K562 (cell line): ENCODE measurements at regions not wholly inside any gene's neighbourhood (a gene's known extent, or its start where the extent isn't known, plus 50 kb on each side); places are given as distances from the start of the nearest gene placed in this dataset.

Source experiments
- ATAC-seq: fragments of 200-7000 bp; cut with Tn5 transposase; 3 replicates; pipeline ENCODE4 v1.9.1; 2020; ENCODE audit warnings: moderate library complexity
- BruUV-seq: library from RNA; stranded (reverse); fragments of 400-500 nt; replicated peaks from 2 replicates; lab custom pipeline; 2021; lab: Mats Ljungman, UMichigan
- CTCF ChIA-PET: fragments of 300-600 bp; formaldehyde crosslinking; extraction: SDS; loops from one replicate; lab custom pipeline; 2021; ENCODE audit warnings: low intra/inter-chr PET ratio; lab: Yijun Ruan, JAX
- POLR2A ChIA-PET: fragments of 300-600, 350-650 bp; sonication (Branson Sonifier 250); formaldehyde crosslinking; extraction: SDS; loops from one replicate; lab custom pipeline; 2021; ENCODE audit warnings: antibody characterized with exemption, inconsistent platforms; lab: Yijun Ruan, JAX
- DNase-seq, 4 experiments: peaks; one replicate each; pipeline versions ENCODE4 v3.0.0 to v3.0.0-alpha.2; 2011 to 2018; ENCODE audit warnings: low spot score in 3 of 4, mixed read lengths in 3 of 4; ENCODE audit errors: extremely low read depth in 1 of 4
- FAIRE-seq: peaks from 2 replicates; lab custom pipeline; 2011; peaks lifted over from hg19 to GRCh38; lab: Jason Lieb, UNC
- H2AFZ ChIP-seq: 2 replicates; pipeline ENCODE4 v1.6.0; 2011; ENCODE audit warnings: low read depth, low read length, control low read depth, inconsistent platforms
- H3K27ac ChIP-seq: fragments of 200-600 bp; 3 replicates; pipeline ENCODE4 v1.8.0; 2011; ENCODE audit warnings: low read depth, mild to moderate bottlenecking, control low read depth, inconsistent platforms, low read length, moderate library complexity, mixed read lengths; ENCODE audit errors: extremely low read depth
- H3K27me3 ChIP-seq, 2 experiments: fragments of 300-600 bp in 1 of 2; 2 replicates in 1 of 2; 3 replicates in 1 of 2; pipeline versions ENCODE4 v1.6.0 to v1.8.0; 2011; ENCODE audit warnings: inconsistent platforms in 2 of 2, low read length in 2 of 2, mild to moderate bottlenecking in 1 of 2, mixed read lengths in 1 of 2, moderate library complexity in 1 of 2; ENCODE audit not compliant: control insufficient read depth in 2 of 2, insufficient read depth in 2 of 2
- H3K36me3 ChIP-seq: fragments of 300-600 bp; 3 replicates; pipeline ENCODE4 v1.8.0; 2011; ENCODE audit warnings: mild to moderate bottlenecking, low read length, inconsistent platforms; ENCODE audit not compliant: control insufficient read depth, insufficient read depth
- H3K4me1 ChIP-seq, 2 experiments: fragments of 200-600 bp in 1 of 2; replicated peaks in 1 of 2; 2 replicates in 1 of 2; 3 replicates in 1 of 2; pipeline versions ENCODE4 v1.5.1 to v1.8.0; 2011; ENCODE audit warnings: inconsistent platforms in 2 of 2, low read length in 2 of 2, mild to moderate bottlenecking in 1 of 2, mixed read lengths in 1 of 2, moderate library complexity in 1 of 2; ENCODE audit not compliant: control insufficient read depth in 2 of 2, insufficient read depth in 2 of 2
- H3K4me2 ChIP-seq: 2 replicates; pipeline ENCODE4 v1.6.1; 2011; ENCODE audit warnings: low read length, control low read depth, inconsistent platforms, mixed read lengths; ENCODE audit not compliant: insufficient read depth
- H3K4me3 ChIP-seq: fragments of 200-600 bp; sonication (generic), shearing (Covaris generic); 2 replicates; pipeline ENCODE4 v1.5.1; 2016; ENCODE audit warnings: control low read depth, inconsistent platforms
- H3K79me2 ChIP-seq: fragments of 200-600 bp; 3 replicates; pipeline ENCODE4 v1.8.0; 2011; ENCODE audit warnings: low read length, inconsistent platforms; ENCODE audit not compliant: control insufficient read depth, insufficient read depth
- H3K9ac ChIP-seq, 2 experiments: 2 replicates each; pipeline versions ENCODE4 v1.6.0 to v1.6.1; 2011; ENCODE audit warnings: low read depth in 2 of 2, low read length in 2 of 2, control low read depth in 1 of 2, inconsistent platforms in 1 of 2, mild to moderate bottlenecking in 1 of 2, mixed read lengths in 1 of 2; ENCODE audit not compliant: insufficient read depth in 1 of 2
- H3K9me1 ChIP-seq: one replicate; pipeline ENCODE4 v1.6.0; 2011; ENCODE audit warnings: inconsistent platforms, mild to moderate bottlenecking, low read length, moderate library complexity; ENCODE audit not compliant: control insufficient read depth, insufficient read depth
- H3K9me3 ChIP-seq: replicated peaks from 2 replicates; pipeline ENCODE4 v1.5.1; 2011; ENCODE audit warnings: low read depth, low read length, inconsistent platforms; ENCODE audit not compliant: control insufficient read depth, insufficient read depth
- H4K20me1 ChIP-seq: replicated peaks from 2 replicates; pipeline ENCODE4 v1.6.1; 2011; ENCODE audit warnings: low read length, inconsistent platforms, mixed read lengths; ENCODE audit not compliant: control insufficient read depth, insufficient read depth
- CREB1 ChIP-seq, 2 experiments: sonication (generic) in 1 of 2; formaldehyde crosslinking in 1 of 2; IDR thresholded peaks; 2 replicates each; pipeline versions ENCODE4 v1.6.1 to v1.8.0; 2012 to 2022; ENCODE audit warnings: inconsistent platforms in 1 of 2, mild to moderate bottlenecking in 1 of 2, missing genetic modification reagents in 1 of 2, moderate library complexity in 1 of 2
- ETS2 ChIP-seq: IDR thresholded peaks from 2 replicates; pipeline ENCODE4 v1.6.1; 2016; ENCODE audit warnings: borderline replicate concordance, missing genetic modification characterization, mild to moderate bottlenecking, moderate library complexity, missing compliant biosample characterization; ENCODE audit not compliant: poor library complexity, severe bottlenecking
- MAZ ChIP-seq, 2 experiments: fragments of 450-650 bp in 1 of 2; sonication (generic) in 1 of 2; formaldehyde crosslinking; IDR thresholded peaks in 1 of 2; conservative IDR thresholded peaks in 1 of 2; 2 replicates each; pipeline versions ENCODE4 v1.4.0 to v1.5.0; 2020; ENCODE audit warnings: mild to moderate bottlenecking in 1 of 2, missing genetic modification reagents in 1 of 2
- MTA1 ChIP-seq: fragments of 450-650 bp; IDR thresholded peaks from 2 replicates; pipeline ENCODE4 v1.6.1; 2017; ENCODE audit warnings: borderline replicate concordance
- SAFB ChIP-seq: fragments of 200-400 bp; formaldehyde crosslinking; IDR thresholded peaks from 2 replicates; pipeline ENCODE4 v1.6.1; 2017; ENCODE audit warnings: low read depth, low read length, borderline replicate concordance
- ZNF121 ChIP-seq: sonication (generic); formaldehyde crosslinking; conservative IDR thresholded peaks from 2 replicates; pipeline ENCODE4 v1.8.0; 2022; ENCODE audit warnings: missing genetic modification reagents
- ZNF146 ChIP-seq: IDR thresholded peaks from one replicate; pipeline ENCODE4 v1.6.1; 2018; ENCODE audit warnings: missing compliant biosample characterization; ENCODE audit not compliant: unreplicated experiment
- ZNF384 ChIP-seq: IDR thresholded peaks from 2 replicates; pipeline ENCODE4 v1.6.1; 2012; ENCODE audit warnings: low read depth, low read length, improper control_type of control experiment
- ZNF785 ChIP-seq: fragments of 250-450 bp; sonication (Bioruptor Pico); IDR thresholded peaks from 2 replicates; pipeline ENCODE4 v1.4.0; 2020; ENCODE audit warnings: mild to moderate bottlenecking
- WGBS: fragments of 100-300 bp; shearing (Covaris generic); methylation state at CpG from one replicate; pipeline ENCODE4 v1.1.6; 2016; ENCODE audit warnings: low coverage, mixed read lengths; ENCODE audit not compliant: insufficient coverage; ENCODE audit errors: missing lambda C conversion rate; 5-methylcytosine and 5-hydroxymethylcytosine counted together
- in situ Hi-C: fragments of 300-500 bp; cut with MboI; formaldehyde crosslinking; loops from 4 replicates; pipeline ENCODE4 v1.15.0; 2018; ENCODE audit warnings: inconsistent platforms, mixed read lengths
- intact Hi-C: fragments of 100-400 bp; cut with micrococcal nuclease; formaldehyde crosslinking; loops from 2 replicates; pipeline ENCODE4 v1.14.2; 2022
- TF ChIP-seq, protein P1 (sequence below): sonication (generic); formaldehyde crosslinking; IDR thresholded peaks from 2 replicates; pipeline ENCODE4 v1.8.1; 2023; ENCODE audit warnings: mild to moderate bottlenecking, missing genetic modification reagents

DNA sequence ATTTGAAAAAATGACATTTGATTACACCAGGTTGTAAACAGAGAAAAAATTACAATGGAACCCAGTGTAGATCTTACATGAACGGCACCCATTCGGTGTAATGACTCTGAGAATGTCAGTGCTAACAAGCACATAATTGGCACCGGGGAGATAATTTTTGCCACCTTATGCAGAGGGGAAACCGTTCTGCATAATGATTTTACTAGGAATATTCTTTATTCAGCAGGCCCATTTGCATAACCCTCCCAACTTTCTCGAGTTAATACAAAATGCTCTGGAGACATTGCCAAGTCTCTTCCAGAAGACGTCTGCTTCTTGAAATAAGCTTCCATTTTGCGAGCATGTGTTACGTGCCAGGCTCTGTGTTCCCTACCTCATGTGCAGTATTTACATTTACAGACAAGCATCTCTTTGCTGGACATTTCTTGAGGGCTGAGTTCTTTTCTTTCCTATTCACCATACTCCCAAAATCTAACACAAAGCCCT, 275.8 kb downstream of the MIAT start:
- H3K27me3 ChIP-seq, result no peaks in the 10 kb centered on the region
- FAIRE-seq, result no peak
- no peak overlapping the region for H2AFZ ChIP-seq
- no peak overlapping the region for H3K4me2 ChIP-seq
- no peaks in the 10 kb centered on the region for H3K79me2 ChIP-seq
- BruUV-seq, result no TSS peak
- no peaks in the 10 kb centered on the region for H3K9me3 ChIP-seq
- H3K27ac ChIP-seq, result no peak overlapping the region
- no peak overlapping the region for H3K9ac ChIP-seq
- ChIA-PET CTCF (no interaction called here), POLR2A (no interaction called here)
- TF ChIP-seq ETS2 (tag), result no peak
- TF ChIP-seq ZNF785 (CRISPR knock-in tag), result no peak
- TF ChIP-seq ZNF384, result no peak
- no peak for TF ChIP-seq ZNF146 (CRISPR knock-in tag)
- TF ChIP-seq, protein P1, sequence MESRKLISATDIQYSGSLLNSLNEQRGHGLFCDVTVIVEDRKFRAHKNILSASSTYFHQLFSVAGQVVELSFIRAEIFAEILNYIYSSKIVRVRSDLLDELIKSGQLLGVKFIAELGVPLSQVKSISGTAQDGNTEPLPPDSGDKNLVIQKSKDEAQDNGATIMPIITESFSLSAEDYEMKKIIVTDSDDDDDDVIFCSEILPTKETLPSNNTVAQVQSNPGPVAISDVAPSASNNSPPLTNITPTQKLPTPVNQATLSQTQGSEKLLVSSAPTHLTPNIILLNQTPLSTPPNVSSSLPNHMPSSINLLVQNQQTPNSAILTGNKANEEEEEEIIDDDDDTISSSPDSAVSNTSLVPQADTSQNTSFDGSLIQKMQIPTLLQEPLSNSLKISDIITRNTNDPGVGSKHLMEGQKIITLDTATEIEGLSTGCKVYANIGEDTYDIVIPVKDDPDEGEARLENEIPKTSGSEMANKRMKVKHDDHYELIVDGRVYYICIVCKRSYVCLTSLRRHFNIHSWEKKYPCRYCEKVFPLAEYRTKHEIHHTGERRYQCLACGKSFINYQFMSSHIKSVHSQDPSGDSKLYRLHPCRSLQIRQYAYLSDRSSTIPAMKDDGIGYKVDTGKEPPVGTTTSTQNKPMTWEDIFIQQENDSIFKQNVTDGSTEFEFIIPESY (CRISPR knock-in tag), result no peak
- no peak for TF ChIP-seq CREB1 (IDR thresholded peaks at IDR 0.05)
- no peak for TF ChIP-seq CREB1 (CRISPR knock-in tag; IDR thresholded peaks at IDR 0.05)
- no peak for TF ChIP-seq SAFB
- no peak for TF ChIP-seq MAZ (CRISPR knock-in tag; conservative IDR thresholded peaks at IDR 0.05 in 1 of 2, IDR thresholded peaks at IDR 0.05 in 1 of 2)
- TF ChIP-seq ZNF121 (CRISPR knock-in tag), result no peak
- TF ChIP-seq MTA1, result no peak
- intact Hi-C loops, result no loop called here
- no peaks in the 10 kb centered on the region for H3K36me3 ChIP-seq
- no peak for DNase-seq
- no peak for ATAC-seq
- 0% methylated on average over 8 of the region's 8 CpGs for WGBS
- in situ Hi-C loops, result no loop called here
- no peaks in the 10 kb centered on the region for H3K9me1 ChIP-seq
- no peak overlapping the region for H3K4me3 ChIP-seq
- no peaks in the 10 kb centered on the region for H3K4me1 ChIP-seq
- H4K20me1 ChIP-seq, result no peaks in the 10 kb centered on the region
